PC-9 (cell line): ENCODE measurements at regions not wholly inside any gene's neighbourhood (a gene's known extent, or its start where the extent isn't known, plus 50 kb on each side); places are given as distances from the start of the nearest gene placed in this dataset.

Experiments
- BruUV-seq: library from RNA; stranded (reverse); fragments of 400-500 nt; replicated peaks from 2 replicates; lab custom pipeline; 2021; lab: Mats Ljungman, UMichigan
- CTCF ChIA-PET: fragments of 300-600 bp; sonication (Branson Sonifier 250); formaldehyde crosslinking; loops from one replicate; lab custom pipeline; 2022; ENCODE audit warnings: antibody characterized with exemption; lab: Charles Lee
- POLR2A ChIA-PET: fragments of 300-600 bp; sonication (Branson Sonifier 250); formaldehyde crosslinking; loops from one replicate; lab custom pipeline; 2022; ENCODE audit warnings: antibody characterized with exemption; ENCODE audit not compliant: unreplicated experiment; lab: Charles Lee
- DNase-seq, 2 experiments: peaks; one replicate each; pipeline versions ENCODE4 v3.0.0 to v3.0.0-alpha.2; 2015 to 2022; ENCODE audit warnings: mixed read lengths in 1 of 2
- H2AFZ ChIP-seq: fragments of 200-600 bp; sonication (generic); 2 replicates; pipeline ENCODE4 v1.8.1; 2017; ENCODE audit warnings: antibody characterized with exemption
- H3F3A ChIP-seq: fragments of 200-600 bp; sonication (generic); 2 replicates; pipeline ENCODE4 v1.8.1; 2017; ENCODE audit warnings: antibody characterized with exemption, mild to moderate bottlenecking, low read depth; ENCODE audit not compliant: insufficient read depth
- H3K27ac ChIP-seq: fragments of 200-600 bp; sonication (generic); 2 replicates; pipeline ENCODE4 v1.6.1; 2016; ENCODE audit warnings: mixed run types
- H3K27me3 ChIP-seq: fragments of 200-600 bp; sonication (generic); 2 replicates; pipeline ENCODE4 v1.6.1; 2016; ENCODE audit warnings: low read depth, mixed run types; ENCODE audit not compliant: insufficient read depth
- H3K36me3 ChIP-seq: fragments of 200-600 bp; sonication (generic); 2 replicates; pipeline ENCODE4 v1.6.1; 2016; ENCODE audit warnings: low read depth, mixed run types
- H3K4me1 ChIP-seq: fragments of 200-600 bp; sonication (generic); replicated peaks from 2 replicates; pipeline ENCODE4 v1.6.1; 2016; ENCODE audit warnings: mixed run types; ENCODE audit not compliant: insufficient read depth
- H3K4me2 ChIP-seq: fragments of 200-600 bp; sonication (generic); 2 replicates; pipeline ENCODE4 v1.6.1; 2017; ENCODE audit warnings: mixed run types
- H3K4me3 ChIP-seq: fragments of 200-600 bp; sonication (generic); 2 replicates; pipeline ENCODE4 v1.6.1; 2016; ENCODE audit warnings: mixed run types
- H3K79me2 ChIP-seq: fragments of 200-600 bp; sonication (generic); 2 replicates; pipeline ENCODE4 v1.6.1; 2017; ENCODE audit warnings: low read depth, mixed run types
- H3K9me2 ChIP-seq: fragments of 200-600 bp; sonication (generic); 2 replicates; pipeline ENCODE4 v1.8.1; 2017; ENCODE audit warnings: mild to moderate bottlenecking; ENCODE audit not compliant: insufficient read depth
- H3K9me3 ChIP-seq: fragments of 200-600 bp; sonication (generic); 2 replicates; pipeline ENCODE4 v1.8.1; 2016; ENCODE audit warnings: low read depth; ENCODE audit not compliant: insufficient read depth
- H4K20me1 ChIP-seq: fragments of 200-600 bp; sonication (generic); 2 replicates; pipeline ENCODE4 v1.8.1; 2017; ENCODE audit not compliant: insufficient read depth
- EZH2 ChIP-seq: fragments of 200-600 bp; sonication (generic); IDR thresholded peaks from 2 replicates; pipeline ENCODE4 v1.8.0; 2017; ENCODE audit warnings: antibody characterized with exemption, low read depth
- intact Hi-C: fragments of 100-400 bp; cut with micrococcal nuclease; formaldehyde crosslinking; loops from one replicate; pipeline ENCODE4 v1.10.0; 2022; ENCODE audit not compliant: unreplicated experiment
- TF ChIP-seq, protein P1 (sequence below): fragments of 200-600 bp; sonication (generic); conservative IDR thresholded peaks from 2 replicates; pipeline ENCODE4 v1.6.1; 2017; ENCODE audit warnings: mixed run types, antibody characterized with exemption, mild to moderate bottlenecking, moderate library complexity

DNA sequence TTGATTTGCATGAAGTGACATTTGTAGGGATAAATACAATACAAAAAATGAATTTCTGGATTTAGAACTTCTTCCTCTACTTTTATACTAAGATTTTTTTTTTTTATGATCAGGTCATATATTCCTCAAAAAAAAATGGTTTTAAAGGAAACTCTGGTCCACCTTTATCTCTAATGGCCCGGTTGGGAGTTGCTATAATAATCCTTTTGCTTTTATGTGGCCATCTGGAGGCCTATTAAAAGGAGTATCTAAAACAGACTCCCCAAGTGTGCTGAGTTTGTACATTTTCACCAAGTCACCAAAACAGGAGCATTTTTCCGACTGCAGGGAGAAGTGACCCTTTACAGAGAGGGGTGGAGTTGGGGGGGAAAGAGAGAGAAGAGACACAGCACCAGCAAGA is 329.2 kb upstream of the FIGN start:
- POLR2A ChIA-PET, result no interaction called here
- no peaks in the 10 kb centered on the region for H4K20me1 ChIP-seq

DNA sequence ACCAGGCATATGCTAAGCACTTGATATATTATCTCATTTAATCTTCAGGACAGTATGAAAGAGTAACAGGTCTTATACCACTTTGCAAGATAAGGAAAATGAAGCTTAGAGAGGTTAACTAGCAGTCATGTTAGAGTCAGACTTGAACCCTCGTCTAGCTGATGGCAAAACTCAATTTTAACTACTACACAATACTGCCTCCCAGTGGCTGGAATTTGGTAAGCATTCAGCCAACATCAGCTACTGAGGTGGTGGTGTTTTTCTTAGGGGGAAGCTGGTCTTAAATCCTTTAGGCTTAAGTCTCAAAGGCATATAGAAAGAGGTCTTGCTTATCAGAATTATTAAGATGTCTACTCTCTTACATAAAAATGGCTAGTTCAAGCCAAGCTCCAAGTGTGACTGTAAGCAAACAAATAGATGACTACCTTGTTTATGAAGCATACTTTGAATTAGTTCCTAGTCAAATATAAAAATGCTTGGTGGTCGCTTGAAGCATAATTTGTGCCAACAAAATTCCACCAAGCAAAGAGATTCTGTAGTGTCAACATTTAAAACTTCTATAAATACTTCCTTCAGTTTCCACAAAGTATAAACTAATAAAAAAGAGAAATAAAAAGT is 325.4 kb upstream of the FIGN start:
- peak in 1 of 2 experiments; percentile 2 for DNase-seq
- H4K20me1 ChIP-seq, result no peaks in the 10 kb centered on the region
- ChIA-PET CTCF (no interaction called here), POLR2A (no interaction called here)
- BruUV-seq, result no TSS peak
- no peak overlapping the region for H3K4me2 ChIP-seq
- H2AFZ ChIP-seq, result no peak overlapping the region
- no peaks in the 10 kb centered on the region for H3F3A ChIP-seq
- H3K4me3 ChIP-seq, result no peak overlapping the region
- no peak overlapping the region for H3K27ac ChIP-seq
- no peaks in the 10 kb centered on the region for H3K27me3 ChIP-seq
- no peaks in the 10 kb centered on the region for H3K79me2 ChIP-seq
- H3K9me3 ChIP-seq, result no peaks in the 10 kb centered on the region
- H3K36me3 ChIP-seq, result no peaks in the 10 kb centered on the region
- TF ChIP-seq, protein P1, sequence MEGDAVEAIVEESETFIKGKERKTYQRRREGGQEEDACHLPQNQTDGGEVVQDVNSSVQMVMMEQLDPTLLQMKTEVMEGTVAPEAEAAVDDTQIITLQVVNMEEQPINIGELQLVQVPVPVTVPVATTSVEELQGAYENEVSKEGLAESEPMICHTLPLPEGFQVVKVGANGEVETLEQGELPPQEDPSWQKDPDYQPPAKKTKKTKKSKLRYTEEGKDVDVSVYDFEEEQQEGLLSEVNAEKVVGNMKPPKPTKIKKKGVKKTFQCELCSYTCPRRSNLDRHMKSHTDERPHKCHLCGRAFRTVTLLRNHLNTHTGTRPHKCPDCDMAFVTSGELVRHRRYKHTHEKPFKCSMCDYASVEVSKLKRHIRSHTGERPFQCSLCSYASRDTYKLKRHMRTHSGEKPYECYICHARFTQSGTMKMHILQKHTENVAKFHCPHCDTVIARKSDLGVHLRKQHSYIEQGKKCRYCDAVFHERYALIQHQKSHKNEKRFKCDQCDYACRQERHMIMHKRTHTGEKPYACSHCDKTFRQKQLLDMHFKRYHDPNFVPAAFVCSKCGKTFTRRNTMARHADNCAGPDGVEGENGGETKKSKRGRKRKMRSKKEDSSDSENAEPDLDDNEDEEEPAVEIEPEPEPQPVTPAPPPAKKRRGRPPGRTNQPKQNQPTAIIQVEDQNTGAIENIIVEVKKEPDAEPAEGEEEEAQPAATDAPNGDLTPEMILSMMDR, result peak; percentile 72
- TF ChIP-seq EZH2, result no peak
- intact Hi-C loops, result loop anchor here (5.0 kb wide), 1 partner anchor 714 kb away; no protein-coding TSS in a partner anchor
- no peaks in the 10 kb centered on the region for H3K4me1 ChIP-seq
- H3K9me2 ChIP-seq, result no peaks in the 10 kb centered on the region

More for the DNA sequence above, 329.2 kb upstream of the FIGN start:
- H3K27me3 ChIP-seq, result no peaks in the 10 kb centered on the region
- no peak overlapping the region for H3K27ac ChIP-seq
- BruUV-seq, result no TSS peak
- H3K4me2 ChIP-seq, result no peak overlapping the region
- no peaks in the 10 kb centered on the region for H3K9me2 ChIP-seq
- TF ChIP-seq, protein P1, result no peak
- no peak for TF ChIP-seq EZH2
- CTCF ChIA-PET, result no interaction called here
- H3K4me3 ChIP-seq, result no peak overlapping the region
- no peaks in the 10 kb centered on the region for H3K4me1 ChIP-seq
- no peaks in the 10 kb centered on the region for H3K36me3 ChIP-seq
- no peaks in the 10 kb centered on the region for H3F3A ChIP-seq
- no peak for DNase-seq
- no peak overlapping the region for H2AFZ ChIP-seq
- intact Hi-C loops, result no loop called here
- H3K79me2 ChIP-seq, result no peaks in the 10 kb centered on the region
- H3K9me3 ChIP-seq, result no peaks in the 10 kb centered on the region

DNA sequence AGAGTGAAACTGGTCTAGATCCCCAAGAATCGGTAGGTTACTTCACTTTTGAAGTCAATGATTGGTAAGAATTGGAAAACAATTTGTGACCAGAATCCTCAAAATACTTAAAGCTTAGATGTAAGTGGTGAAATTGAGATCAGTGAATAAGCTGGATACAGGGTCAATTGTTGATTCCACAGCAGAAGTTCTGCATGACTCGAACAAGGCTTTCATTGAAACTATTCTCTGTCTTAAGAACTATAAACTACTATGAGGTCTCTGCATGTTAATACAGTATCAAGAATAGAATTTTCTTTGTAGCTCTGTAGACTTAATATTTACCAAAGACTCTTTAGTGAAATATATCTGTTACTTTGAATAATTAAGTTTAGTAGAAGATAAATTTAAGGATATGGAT is 324.2 kb upstream of the FIGN start:
- Histone ChIP-seq H3K79me2 (no peaks in the 10 kb centered on the region), H4K20me1 (no peaks in the 10 kb centered on the region), H3K27ac (no peak overlapping the region), H3K27me3 (no peaks in the 10 kb centered on the region), H3K9me2 (no peaks in the 10 kb centered on the region), H3K4me2 (no peak overlapping the region), H3K4me3 (no peak overlapping the region), H3K4me1 (no peaks in the 10 kb centered on the region), H3K9me3 (no peaks in the 10 kb centered on the region), H2AFZ (no peak overlapping the region), H3F3A (no peaks in the 10 kb centered on the region), H3K36me3 (no peaks in the 10 kb centered on the region)
- DNase-seq, result no peak
- no peak for TF ChIP-seq EZH2
- TF ChIP-seq, protein P1, result no peak
- intact Hi-C loops, result loop anchor here (5.0 kb wide), 1 partner anchor 713 kb away; no protein-coding TSS in a partner anchor
- ChIA-PET POLR2A (no interaction called here), CTCF (no interaction called here)
- BruUV-seq, result no TSS peak
